ENCODE measurements at regions not wholly inside any gene's neighbourhood (a gene's known extent, or its start where the extent isn't known, plus 50 kb on each side); places are given as distances from the start of the nearest gene placed in this dataset.

DNA sequence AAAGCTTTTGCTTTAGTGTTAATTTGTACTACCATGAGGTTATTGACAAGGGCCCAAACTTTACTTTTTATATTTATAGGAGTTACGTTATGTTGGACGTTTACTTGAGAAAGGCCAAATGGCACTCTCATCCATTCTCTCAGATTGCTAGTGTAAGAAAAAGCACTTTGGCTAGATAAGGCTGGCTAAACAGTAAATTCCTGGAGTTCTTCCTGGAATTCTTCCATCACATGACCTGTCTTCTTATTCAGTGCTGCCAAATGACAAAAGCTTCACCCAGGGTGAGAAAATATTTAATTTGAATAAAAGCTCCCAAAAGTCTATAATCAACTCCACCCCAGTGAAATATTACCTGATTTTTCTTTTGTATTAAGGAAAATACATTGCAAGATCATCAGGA, 1568.9 kb upstream of the ACO1 start:
- TF ChIP-seq, protein P1, sequence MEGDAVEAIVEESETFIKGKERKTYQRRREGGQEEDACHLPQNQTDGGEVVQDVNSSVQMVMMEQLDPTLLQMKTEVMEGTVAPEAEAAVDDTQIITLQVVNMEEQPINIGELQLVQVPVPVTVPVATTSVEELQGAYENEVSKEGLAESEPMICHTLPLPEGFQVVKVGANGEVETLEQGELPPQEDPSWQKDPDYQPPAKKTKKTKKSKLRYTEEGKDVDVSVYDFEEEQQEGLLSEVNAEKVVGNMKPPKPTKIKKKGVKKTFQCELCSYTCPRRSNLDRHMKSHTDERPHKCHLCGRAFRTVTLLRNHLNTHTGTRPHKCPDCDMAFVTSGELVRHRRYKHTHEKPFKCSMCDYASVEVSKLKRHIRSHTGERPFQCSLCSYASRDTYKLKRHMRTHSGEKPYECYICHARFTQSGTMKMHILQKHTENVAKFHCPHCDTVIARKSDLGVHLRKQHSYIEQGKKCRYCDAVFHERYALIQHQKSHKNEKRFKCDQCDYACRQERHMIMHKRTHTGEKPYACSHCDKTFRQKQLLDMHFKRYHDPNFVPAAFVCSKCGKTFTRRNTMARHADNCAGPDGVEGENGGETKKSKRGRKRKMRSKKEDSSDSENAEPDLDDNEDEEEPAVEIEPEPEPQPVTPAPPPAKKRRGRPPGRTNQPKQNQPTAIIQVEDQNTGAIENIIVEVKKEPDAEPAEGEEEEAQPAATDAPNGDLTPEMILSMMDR (IDR thresholded peaks at IDR 0.05): no peak
- TF ChIP-seq POLR2AphosphoS5 (IDR thresholded peaks at IDR 0.05; ENCODE audit: low read depth, low read length): no peak
